HS-5 (cell line): ENCODE measurements at regions not wholly inside any gene's neighbourhood (a gene's known extent, or its start where the extent isn't known, plus 50 kb on each side); places are given as distances from the start of the nearest gene placed in this dataset.

Experiments used
- DNase-seq: peaks from one replicate; pipeline ENCODE4 v3.0.0-alpha.2; 2012; ENCODE audit warnings: low read depth

DNA sequence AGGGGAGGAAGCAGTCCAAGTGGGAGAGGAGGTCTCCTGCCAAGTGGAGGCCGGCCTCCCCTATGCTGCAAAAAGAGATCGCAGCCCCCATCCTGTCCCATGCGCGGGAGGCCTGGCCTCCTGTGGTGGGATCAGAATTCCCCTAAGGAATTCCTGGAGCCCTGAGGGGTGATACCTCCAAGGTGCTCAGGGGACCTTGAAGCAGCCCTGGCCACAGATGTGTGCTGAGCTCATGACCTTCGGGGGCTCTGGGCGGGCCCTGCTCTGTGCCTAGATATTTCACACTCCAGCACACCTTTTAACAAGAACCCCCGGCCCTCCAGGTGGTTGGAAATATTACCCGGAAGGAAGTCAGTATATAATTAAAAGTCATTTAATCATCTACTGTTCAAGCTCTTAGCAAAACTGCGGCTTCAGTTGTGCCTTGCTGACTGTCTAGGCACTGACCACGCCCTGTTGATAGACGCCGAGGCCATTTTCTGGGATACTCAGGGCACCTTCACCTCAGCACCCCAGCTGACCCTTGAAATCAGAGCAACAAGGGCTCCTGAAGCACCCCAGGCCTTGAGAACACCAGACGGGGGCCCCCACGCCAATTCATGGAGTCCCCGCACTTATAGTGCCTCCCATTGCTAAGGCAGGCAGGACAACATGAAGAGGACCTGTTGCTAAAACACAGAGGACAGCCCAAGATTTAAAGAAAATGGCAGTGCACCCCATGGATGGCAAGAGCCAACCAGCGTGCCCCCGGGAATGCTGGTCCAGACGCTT is 119.1 kb downstream of the NDUFA10 start:
- no peak for DNase-seq

DNA sequence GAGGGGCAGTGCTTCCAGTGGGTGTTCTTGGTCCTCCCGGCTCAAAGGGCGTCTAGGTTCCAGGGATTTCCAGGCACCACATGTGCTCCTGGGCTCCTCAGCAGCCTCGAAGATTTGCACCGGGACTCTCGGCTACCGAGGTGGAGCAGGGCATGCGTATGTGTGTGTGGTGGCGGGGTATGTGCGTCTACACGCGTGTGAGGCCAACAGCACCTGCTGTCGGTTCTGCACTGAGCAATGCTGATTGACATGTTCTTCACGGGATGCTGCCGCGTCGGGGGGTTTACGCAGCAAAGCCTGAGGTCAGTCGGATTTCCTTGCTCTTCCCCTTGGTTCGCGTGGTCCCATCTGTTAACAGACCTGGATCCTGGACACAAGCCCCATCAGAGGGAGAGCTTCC is 119.8 kb downstream of the NDUFA10 start:
- DNase-seq: no peak

DNA sequence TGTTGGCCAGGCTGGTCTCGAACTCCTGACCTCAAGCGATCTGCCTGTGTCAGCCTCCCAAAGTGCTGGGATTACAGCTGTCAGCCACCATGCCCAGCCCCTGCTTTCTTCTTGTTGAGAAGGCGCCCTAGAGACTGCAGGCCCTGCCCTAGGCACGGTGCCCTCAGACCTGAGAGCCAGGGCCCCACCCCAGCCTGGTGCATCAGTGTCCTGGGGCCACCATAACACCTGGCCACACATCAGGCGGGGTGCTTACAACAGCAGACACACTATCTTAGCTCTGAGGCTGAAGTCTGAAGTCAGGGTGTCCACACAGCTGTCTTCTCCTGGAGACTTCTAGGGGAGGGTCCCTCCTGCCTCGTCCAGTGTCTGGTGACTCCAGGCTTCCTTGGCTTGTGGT is 120.6 kb downstream of the NDUFA10 start:
- DNase-seq: no peak

DNA sequence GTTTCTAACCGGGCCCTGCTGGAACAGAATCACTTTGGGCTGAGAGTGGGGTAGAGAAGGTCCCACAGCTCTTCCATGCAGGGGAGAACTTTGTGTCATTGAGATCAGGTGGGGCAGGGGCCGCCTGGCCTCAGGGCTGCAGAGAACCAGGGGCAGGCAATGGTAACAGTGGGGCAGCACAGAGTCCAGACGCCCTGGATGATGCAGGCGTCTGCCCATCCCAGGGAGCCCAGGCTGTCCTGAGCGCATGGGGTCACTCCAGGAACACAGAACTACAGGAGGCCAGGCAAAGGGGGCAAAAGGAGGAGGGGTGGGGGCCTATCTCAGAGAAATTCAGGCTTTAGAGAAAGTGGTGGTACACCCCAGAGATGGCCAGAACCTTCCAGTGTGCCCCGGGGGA is 121.3 kb downstream of the NDUFA10 start:
- no peak for DNase-seq

DNA sequence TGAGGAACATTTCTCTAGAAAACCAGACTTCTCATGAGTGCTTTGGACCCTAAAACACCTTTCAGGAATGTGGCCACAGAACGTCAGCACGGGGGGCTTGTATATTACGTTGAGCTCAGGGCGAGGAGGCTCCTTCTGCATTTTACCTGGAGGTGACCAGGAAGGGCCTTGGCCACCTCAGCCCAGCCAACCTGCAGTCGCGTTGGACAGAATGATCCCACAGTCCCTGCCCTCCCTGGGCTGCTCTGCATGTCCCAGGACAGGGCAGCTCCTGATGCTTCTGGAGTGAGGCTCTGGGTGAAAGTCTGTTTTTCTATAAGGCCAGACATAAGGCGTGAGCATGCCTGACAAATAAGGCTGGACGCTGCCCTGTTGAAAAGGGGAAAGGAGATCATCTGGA is 121.9 kb downstream of the NDUFA10 start:
- DNase-seq: no peak

DNA sequence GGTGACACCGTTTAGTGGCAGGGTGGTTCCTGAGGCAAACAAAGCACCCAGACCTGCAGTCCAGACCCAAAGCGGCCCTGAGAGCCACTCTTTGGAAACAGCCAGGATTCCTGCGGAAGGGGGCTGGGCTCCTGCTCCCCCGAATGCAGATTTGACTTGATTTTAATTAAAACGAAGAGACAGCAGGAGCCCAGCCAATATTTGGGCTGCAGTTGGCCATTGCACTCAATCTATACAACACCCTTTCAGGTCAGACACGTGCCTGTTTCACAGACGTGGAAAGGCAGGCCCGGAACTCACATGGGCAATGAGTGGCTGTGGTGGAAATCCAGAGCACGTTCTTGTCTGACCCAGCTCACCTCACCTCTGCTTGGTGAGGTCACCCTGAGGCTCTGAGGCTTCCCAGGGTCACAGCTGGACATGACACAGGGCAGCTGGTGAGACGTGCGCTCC is 122.4 kb downstream of the NDUFA10 start:
- no peak for DNase-seq

DNA sequence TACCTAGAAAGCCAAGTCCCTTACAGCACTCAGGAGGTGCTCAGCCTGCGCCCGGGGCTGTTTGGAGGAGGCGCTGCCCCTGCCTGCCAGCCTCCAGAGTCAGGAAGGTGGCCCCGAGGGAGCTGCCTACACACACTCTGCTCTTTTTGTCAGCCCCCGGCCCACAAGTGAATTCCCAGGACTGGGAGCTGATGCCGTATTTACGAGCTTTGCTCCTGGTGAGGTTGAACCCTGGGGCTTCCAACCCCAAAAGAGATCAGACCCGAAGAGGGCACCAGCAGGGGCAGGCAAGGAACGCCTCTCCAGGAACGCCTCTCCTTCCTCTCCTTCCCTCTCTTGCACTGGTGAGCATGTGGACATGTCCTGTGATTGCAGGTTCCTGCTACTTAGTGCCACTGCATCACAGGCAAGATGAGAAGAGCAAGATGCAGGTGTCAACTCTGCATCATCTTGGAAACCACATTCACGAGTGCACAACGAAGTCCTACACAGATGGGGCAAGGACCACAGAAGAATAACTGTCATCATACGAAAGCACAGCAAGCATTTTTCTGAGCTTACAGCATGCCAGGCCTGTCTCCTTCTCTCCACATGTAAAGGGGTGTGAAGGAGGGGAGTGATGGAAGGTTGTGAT is 126.7 kb downstream of the NDUFA10 start:
- no peak for DNase-seq

DNA sequence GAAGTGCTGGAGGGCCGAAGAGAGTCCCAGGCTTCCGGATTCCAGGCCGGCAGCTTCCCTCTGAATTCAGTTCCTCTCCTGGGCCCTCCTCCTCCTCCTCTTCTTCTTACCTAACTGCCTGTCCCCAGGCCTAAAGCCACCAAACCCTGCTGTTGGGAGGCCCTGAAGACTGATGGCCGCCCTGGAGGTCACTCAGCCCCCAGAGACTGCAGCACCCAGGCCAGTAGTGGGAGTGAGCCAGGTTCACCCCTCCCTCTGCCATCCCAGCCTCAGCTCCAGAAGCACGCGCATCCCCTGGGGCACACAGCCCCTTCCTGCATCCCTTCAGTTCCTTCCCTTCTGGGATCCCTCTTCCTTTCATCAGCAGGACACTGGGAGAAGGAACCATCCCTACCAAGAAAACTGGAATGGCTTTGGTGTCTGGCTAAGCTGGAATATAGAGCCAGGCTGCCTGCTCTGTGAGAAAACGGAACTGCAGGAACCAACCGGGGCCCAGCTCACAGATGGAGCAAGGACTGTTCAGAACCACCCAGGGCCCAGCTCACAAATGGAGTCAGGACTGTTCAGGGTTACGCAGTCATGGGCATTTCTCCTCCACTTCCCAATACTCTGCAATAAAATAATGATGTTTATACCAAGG is 127.4 kb downstream of the NDUFA10 start:
- no peak for DNase-seq

DNA sequence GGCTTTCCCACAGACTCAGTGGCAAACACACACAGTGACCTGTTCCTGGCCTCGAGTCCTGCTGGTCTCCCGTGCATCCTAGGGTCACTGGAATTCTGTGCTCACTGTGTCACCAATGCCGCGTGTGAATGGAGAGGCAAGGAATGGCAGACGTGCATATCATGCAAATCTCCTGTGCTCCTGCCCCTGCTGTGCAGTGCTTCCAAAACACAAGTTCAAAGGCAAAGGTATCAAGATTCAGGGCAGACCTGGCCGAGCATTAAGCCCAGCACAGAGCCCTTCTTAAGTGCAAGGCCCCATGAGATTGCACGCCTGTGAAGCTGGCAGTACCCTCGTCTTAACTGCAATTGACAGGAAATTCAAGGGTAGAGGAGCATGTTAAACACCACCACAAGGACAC is 129.1 kb downstream of the NDUFA10 start:
- DNase-seq: no peak

DNA sequence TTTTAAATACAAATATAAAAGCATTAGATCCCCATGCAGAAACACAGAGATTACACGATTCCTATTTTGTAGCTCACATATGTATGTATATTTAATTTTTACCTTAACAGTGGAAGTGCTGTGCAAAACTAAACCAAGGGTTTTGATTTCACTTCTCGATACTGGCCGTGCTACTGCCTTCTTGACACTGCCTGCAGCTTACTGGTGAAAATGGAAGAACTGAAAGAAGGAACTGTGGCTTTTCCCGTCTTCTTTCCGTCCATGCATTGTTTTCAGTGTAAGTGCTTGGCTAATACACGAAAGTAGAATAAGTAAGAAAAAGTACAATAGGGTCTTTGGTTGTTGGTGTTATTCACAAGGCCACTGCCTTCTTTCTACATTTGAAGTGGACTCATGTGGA is 129.5 kb downstream of the NDUFA10 start:
- DNase-seq: no peak

DNA sequence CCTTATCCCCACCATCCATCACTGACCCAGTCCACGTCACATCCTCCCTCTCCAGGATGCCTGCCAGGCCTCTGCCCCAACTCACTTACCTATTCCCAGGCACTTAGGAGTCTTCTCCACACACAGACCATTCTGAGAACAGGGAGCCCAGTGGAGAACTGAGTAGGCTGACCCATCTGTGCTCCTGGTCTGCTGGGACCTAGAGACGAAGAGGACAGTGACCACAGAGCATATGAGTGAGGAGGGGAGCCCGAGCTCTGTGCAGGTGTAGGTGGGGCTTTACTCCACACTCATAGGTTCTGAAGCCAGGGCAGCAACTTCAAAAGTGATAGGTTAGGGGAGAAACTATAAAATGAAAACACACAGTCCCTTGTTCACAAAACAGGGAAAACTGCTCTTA is 130.0 kb downstream of the NDUFA10 start:
- DNase-seq: no peak

DNA sequence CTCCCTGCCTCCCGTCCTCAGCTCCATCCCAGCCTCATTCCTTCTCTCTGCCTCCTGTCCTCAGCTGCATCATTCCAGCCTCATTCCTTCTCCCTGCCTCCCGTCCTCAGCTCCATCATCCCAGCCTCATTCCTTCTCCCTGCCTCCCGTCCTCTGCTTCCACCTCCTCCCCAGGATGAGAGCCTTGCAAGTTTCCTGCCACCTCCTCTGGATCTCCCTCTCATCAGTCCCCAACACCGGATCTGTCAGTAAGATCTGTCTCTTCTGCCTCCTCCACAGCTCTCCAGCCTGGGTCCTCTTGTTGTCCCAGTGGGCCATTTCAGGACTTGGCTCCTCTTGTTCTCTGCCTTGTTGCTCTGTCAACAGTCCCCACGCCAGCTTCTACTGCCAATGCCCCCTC is 130.9 kb downstream of the NDUFA10 start:
- DNase-seq: no peak

DNA sequence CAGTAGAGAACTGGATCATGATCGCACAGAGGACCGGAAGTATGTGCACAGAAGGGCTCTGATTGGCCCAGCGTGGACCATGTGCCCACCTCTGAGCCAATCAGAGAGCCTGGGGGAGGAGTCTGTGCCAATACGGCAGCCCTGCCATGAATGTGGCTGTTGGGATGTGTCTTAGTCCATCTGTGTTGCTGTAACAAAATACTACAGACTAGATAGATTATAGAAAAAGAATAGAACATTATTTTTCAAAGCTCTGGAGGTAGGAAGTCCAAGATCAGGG is 132.0 kb downstream of the NDUFA10 start:
- no peak for DNase-seq

DNA sequence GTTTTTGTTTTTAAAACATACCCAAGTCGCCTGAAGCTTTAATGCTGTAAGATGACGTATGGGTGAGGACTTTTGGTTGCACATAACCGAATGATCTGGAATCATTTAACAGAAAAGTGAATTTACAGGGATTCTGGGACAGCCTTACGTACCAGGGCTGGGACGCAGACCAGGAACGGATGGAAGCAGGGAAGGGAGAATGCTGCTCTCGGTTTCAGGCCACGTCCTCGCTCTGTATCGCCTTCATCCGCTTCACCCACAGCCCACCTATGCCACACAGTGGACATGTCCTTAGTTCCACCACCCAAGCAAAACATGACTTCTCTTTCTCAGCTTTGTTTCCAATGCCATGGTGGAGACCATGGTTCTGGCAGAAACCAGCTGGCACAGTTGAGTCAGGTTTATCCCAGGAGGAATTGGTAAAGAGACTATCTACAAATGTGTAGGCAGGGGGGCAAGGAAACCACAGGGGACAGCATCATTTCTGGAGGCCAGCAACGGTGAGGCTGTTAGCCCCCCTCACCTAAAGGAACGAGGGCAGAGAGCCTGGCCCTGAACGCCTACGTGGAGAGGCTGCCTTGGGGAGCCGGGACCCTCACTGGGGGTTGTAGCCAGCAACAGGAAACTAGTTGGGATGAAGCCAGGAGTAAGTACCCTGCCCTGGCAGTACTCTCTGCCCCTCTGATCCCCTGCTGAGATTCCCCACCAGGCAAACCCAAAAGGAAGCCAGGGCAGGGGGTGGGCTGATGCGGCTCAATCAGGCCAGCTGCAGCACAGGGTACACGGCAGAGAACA is 132.5 kb downstream of the NDUFA10 start:
- no peak for DNase-seq

DNA sequence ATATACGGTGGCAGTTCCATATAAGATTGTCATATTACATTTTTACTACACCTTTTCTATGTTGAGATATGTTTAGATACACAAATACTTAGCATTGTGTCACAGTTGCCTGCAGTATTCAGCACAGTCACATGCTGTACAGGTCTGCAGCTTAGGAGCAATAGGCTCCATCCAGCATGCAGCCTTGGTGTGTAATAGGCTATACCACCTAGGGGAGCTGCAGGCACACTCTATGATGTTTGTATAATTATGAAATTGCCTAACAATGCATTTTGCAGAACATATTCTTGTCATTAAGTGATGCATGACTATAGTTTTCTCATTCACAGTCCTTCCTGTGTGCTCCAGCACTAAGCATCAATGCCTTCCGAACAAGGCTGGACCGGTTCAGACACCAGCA is 133.4 kb downstream of the NDUFA10 start:
- DNase-seq: no peak

DNA sequence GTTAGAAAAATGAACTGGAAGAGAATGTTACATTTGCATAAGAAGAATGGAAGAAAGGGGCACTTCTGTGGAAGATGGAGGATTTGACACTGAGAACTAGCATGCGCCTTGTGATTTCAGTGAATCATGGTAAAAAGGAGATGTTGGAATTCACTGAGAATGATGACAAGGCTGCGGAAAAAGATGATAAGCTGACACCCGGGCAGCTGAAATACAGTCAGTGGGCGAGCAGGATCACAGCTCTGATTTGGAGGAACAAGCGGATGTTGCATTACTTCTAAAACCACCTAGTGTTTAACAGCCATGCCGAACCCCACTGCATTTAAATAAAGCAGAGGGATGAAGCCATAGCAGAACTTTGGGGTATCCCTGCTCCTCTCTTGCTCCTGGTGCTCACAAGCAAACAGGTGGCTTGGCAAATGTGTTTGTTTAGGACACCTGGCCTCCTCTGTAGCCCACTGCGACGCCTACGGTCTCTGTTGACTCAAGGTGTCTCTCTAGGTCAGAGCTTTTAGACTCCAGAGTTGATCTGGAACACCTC is 134.9 kb downstream of the NDUFA10 start:
- DNase-seq: no peak

DNA sequence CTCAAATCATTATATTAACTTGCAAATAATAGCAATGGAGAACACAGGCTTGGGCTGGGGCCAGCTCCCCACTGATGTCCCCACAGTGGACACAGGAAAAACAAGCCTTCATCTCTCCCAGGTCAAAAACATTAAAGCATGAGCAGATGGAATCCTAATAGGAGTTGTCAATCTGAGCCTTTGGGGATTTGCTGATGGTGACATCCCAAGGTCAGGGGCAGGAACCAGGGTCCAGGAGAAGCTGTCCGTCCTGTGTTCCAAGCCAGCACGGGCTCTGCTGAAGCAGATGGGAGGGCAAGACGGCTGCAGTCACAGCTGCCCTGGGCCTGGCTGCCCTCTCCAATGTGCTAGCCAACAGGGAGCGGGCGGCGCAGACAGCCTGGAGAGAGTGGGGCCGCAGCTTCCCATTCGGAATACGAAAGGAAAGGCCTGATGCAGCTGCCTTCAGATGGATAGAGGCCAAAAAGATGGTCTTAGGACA is 135.5 kb downstream of the NDUFA10 start:
- no peak for DNase-seq

DNA sequence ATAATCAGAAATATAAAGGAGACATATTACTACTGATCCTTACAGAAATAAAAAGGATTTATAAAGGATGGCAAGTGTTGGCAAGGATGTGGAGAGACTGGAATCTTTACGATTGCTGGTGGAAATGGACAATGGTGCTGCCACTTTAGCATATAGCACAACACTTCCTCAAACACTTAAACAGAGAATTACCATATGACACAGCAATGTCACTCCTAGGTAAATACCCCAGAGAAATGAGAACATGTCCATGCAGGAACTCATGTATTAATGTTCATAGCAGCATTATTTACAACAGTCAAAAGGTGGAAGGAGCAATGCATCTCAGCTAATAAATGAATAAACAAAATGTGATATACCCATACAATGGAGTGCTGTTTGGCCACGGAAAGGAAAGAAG is 137.5 kb downstream of the NDUFA10 start:
- DNase-seq: no peak

DNA sequence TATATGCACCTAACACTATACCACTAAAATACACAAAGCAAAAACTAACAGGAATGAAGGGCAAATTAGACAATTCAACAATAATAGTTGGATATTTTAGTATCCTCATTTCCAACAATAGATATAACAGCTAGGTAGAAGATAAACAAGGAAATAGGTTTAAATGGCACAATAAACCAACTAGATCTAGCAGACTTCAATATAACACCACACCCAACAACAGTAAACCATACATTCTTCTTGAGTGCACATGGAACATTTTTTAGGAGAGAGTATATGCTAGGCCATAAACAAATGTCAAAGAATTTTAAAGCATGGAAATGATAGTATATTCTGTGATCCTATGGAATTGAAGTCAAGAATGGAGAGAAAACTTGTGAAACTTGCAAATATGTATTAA is 138.4 kb downstream of the NDUFA10 start:
- no peak for DNase-seq

DNA sequence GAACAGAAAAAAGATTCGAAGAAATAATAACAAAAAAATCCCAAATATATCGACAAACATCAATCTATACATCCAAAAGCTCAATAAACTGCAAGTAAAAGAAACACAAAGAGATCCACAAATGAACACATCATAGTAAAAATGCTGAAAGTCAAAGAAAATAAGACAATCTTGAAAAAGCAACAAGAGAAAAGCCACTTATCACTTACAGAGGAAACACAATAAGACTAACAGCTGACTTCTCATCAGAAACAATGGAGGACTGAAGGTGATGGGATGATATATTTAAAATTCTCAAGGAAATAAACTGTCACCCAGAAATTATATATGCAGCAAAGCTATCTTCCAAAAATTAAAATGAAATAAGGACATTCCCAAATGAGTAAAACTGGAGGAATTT is 140.3 kb downstream of the NDUFA10 start:
- DNase-seq: no peak

DNA sequence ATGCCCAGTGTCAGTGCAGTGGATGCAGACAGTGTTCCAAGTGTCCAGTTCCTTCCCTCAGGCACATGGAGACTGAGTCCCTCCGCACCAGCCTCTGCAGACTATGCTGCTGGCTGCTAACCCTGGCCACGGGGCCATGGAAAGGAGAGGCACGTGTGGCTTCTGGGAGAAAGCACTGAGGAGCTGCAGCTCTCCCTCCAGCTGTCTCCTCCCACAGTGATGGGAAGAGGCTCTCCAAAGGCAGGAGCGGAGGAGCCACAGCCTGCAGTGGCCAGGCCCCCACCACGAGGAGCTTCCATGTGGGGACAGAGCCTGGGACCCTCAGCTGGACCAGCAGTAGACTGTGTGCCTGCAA is 141.1 kb downstream of the NDUFA10 start:
- DNase-seq: no peak

DNA sequence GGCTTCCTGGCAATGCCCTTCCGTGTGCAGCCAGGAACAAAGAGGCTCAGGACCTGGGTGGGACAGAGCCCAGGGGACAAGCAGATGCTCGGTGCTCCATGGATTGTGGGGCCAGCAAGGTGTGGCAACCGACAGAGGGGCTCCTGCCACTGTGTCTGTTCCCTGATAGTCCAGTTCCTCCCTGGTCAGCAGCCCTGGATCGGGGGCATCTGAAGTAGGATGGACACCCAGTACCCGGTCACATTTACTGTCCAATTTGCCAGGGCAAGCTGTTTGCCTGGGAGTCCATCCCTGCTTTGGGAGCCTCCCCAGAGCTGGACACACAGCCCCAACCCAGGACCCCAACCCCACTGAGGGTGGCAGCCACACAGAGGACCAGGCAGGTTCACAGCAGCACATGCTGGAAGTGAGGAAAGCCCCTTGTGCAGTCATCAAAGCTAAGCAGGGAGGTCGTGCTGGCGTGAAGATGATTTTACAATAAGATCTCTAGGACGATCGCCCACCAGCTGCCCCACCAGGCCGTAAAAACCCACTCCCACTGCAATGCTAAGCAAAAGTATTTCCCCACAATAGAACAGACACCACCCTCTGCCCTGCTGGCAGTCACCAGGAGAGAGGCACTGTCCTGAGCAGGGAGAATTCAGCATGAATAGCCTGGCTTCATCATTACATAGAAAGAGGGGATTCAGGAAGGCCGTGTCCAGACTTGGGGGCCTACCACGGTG is 141.7 kb downstream of the NDUFA10 start:
- no peak for DNase-seq
